ENCODE measurements at regions not wholly inside any gene's neighbourhood (a gene's known extent, or its start where the extent isn't known, plus 50 kb on each side); places are given as distances from the start of the nearest gene placed in this dataset.

- FAIRE-seq (peak; percentile 36), DNase-seq (ENCODE audit: insufficient read length) (no peak)
- TF ChIP-seq TAF1 (IDR thresholded peaks at IDR 0.05; ENCODE audit: borderline replicate concordance, low read depth, low read length) (no peak), POLR2AphosphoS5 (IDR thresholded peaks at IDR 0.05; ENCODE audit: low read depth, low read length) (no peak), POLR2A (IDR thresholded peaks at IDR 0.05; ENCODE audit: low read depth, low read length) (no peak)
These were observed 279.6 kb upstream of the PRDM1 start for GRCh38 chr6:105806486-105806920.

GRCh38 chr6:105805501-105806023 lies 280.6 kb upstream of the PRDM1 start:
- TF ChIP-seq POLR2A (IDR thresholded peaks at IDR 0.05; ENCODE audit: low read depth, low read length) (no peak), TAF1 (IDR thresholded peaks at IDR 0.05; ENCODE audit: borderline replicate concordance, low read depth, low read length) (no peak), POLR2AphosphoS5 (IDR thresholded peaks at IDR 0.05; ENCODE audit: low read depth, low read length) (no peak)
- FAIRE-seq = no peak
- no peak for DNase-seq (ENCODE audit: insufficient read length)

GRCh38 chr6:105804424-105804823 lies 281.7 kb upstream of the PRDM1 start:
- no peak for FAIRE-seq
- no peak for DNase-seq (ENCODE audit: insufficient read length)
- TF ChIP-seq POLR2AphosphoS5 (IDR thresholded peaks at IDR 0.05; ENCODE audit: low read depth, low read length) (no peak), TAF1 (IDR thresholded peaks at IDR 0.05; ENCODE audit: borderline replicate concordance, low read depth, low read length) (no peak)

- FAIRE-seq (no peak), DNase-seq (ENCODE audit: insufficient read length) (no peak)
- TF ChIP-seq TAF1 (IDR thresholded peaks at IDR 0.05; ENCODE audit: borderline replicate concordance, low read depth, low read length) (no peak), POLR2A (IDR thresholded peaks at IDR 0.05; ENCODE audit: low read depth, low read length) (no peak), POLR2AphosphoS5 (IDR thresholded peaks at IDR 0.05; ENCODE audit: low read depth, low read length) (no peak)
These were observed 282.1 kb upstream of the PRDM1 start for GRCh38 chr6:105804000-105804399.

- no peak for TF ChIP-seq POLR2A (IDR thresholded peaks at IDR 0.05; ENCODE audit: low read depth, low read length)
- TF ChIP-seq TAF1 (IDR thresholded peaks at IDR 0.05; ENCODE audit: borderline replicate concordance, low read depth, low read length) = no peak
- no peak for TF ChIP-seq POLR2AphosphoS5 (IDR thresholded peaks at IDR 0.05; ENCODE audit: low read depth, low read length)
- FAIRE-seq (no peak), DNase-seq (ENCODE audit: insufficient read length) (no peak)
These were observed 282.7 kb upstream of the PRDM1 start for GRCh38 chr6:105803442-105803841.

GRCh38 chr6:105802703-105803102 lies 283.4 kb upstream of the PRDM1 start:
- no peak for TF ChIP-seq POLR2A (IDR thresholded peaks at IDR 0.05; ENCODE audit: low read depth, low read length)
- no peak for TF ChIP-seq POLR2AphosphoS5 (IDR thresholded peaks at IDR 0.05; ENCODE audit: low read depth, low read length)
- no peak for TF ChIP-seq TAF1 (IDR thresholded peaks at IDR 0.05; ENCODE audit: borderline replicate concordance, low read depth, low read length)
- FAIRE-seq (no peak), DNase-seq (ENCODE audit: insufficient read length) (no peak)

- TF ChIP-seq POLR2A (IDR thresholded peaks at IDR 0.05; ENCODE audit: low read depth, low read length) = no peak
- TF ChIP-seq POLR2AphosphoS5 (IDR thresholded peaks at IDR 0.05; ENCODE audit: low read depth, low read length) = no peak
- TF ChIP-seq TAF1 (IDR thresholded peaks at IDR 0.05; ENCODE audit: borderline replicate concordance, low read depth, low read length) = no peak
- DNase-seq (ENCODE audit: insufficient read length) (no peak), FAIRE-seq (no peak)
These were observed 285.3 kb upstream of the PRDM1 start for GRCh38 chr6:105800871-105801270.

GRCh38 chr6:105800398-105800797 lies 285.7 kb upstream of the PRDM1 start:
- no peak for DNase-seq (ENCODE audit: insufficient read length)
- FAIRE-seq = no peak
- TF ChIP-seq POLR2A (IDR thresholded peaks at IDR 0.05; ENCODE audit: low read depth, low read length) (no peak), POLR2AphosphoS5 (IDR thresholded peaks at IDR 0.05; ENCODE audit: low read depth, low read length) (no peak), TAF1 (IDR thresholded peaks at IDR 0.05; ENCODE audit: borderline replicate concordance, low read depth, low read length) (no peak)

GRCh38 chr6:105799056-105799455 lies 287.1 kb upstream of the PRDM1 start:
- no peak for FAIRE-seq
- no peak for DNase-seq (ENCODE audit: insufficient read length)
- TF ChIP-seq POLR2AphosphoS5 (IDR thresholded peaks at IDR 0.05; ENCODE audit: low read depth, low read length) (no peak), POLR2A (IDR thresholded peaks at IDR 0.05; ENCODE audit: low read depth, low read length) (no peak), TAF1 (IDR thresholded peaks at IDR 0.05; ENCODE audit: borderline replicate concordance, low read depth, low read length) (no peak)

- DNase-seq (ENCODE audit: insufficient read length) = no peak
- FAIRE-seq = no peak
- TF ChIP-seq POLR2AphosphoS5 (IDR thresholded peaks at IDR 0.05; ENCODE audit: low read depth, low read length) = no peak
- no peak for TF ChIP-seq POLR2A (IDR thresholded peaks at IDR 0.05; ENCODE audit: low read depth, low read length)
- no peak for TF ChIP-seq TAF1 (IDR thresholded peaks at IDR 0.05; ENCODE audit: borderline replicate concordance, low read depth, low read length)
These were observed 288.1 kb upstream of the PRDM1 start for GRCh38 chr6:105797983-105798453.

GRCh38 chr6:105797286-105797979 lies 288.7 kb upstream of the PRDM1 start:
- no peak for TF ChIP-seq POLR2AphosphoS5 (IDR thresholded peaks at IDR 0.05; ENCODE audit: low read depth, low read length)
- FAIRE-seq = no peak
- no peak for DNase-seq (ENCODE audit: insufficient read length)

GRCh38 chr6:105795913-105796517 lies 290.1 kb upstream of the PRDM1 start:
- FAIRE-seq (peak; percentile 67), DNase-seq (ENCODE audit: insufficient read length) (no peak)
- no peak for TF ChIP-seq POLR2A (IDR thresholded peaks at IDR 0.05; ENCODE audit: low read depth, low read length)
- no peak for TF ChIP-seq POLR2AphosphoS5 (IDR thresholded peaks at IDR 0.05; ENCODE audit: low read depth, low read length)
- TF ChIP-seq TAF1 (IDR thresholded peaks at IDR 0.05; ENCODE audit: borderline replicate concordance, low read depth, low read length) = no peak

Measured in GM12892 (cell line).